Muscle of back (tissue), 3 donors: ENCODE measurements at regions not wholly inside any gene's neighbourhood (a gene's known extent, or its start where the extent isn't known, plus 50 kb on each side); places are given as distances from the start of the nearest gene placed in this dataset.

ENCODE experiments used
- DNase-seq, 3 donors: peaks; one replicate each; pipeline versions ENCODE4 v3.0.0 to v3.0.0-alpha.2; 2013

DNA sequence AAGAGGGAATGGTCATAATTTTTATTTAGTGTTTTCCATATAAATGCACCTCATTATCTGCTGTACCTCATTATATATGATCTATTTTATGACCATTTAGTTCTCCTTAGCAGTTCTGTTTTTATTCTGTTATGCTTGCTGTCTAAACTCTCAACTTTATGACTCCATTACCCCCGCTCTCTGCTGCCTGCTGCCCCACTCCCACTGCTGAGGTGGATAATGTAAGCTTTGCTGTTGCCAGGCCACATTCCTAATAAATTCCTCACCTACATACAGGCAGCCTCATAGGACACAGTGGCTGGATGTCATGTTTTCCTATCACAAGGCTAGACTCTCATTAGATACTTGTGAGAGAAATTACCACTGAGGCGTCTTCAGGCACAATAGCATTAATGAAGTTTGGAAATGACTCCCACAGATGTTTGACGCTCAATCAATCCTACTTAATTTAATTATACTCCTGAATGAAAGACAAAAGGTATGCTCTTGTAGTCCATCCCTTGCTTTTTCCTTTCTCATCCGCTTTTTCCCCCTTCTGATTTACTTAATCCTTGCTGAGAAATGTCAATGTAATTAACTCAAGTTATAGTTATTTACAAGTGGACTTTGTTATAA, 497.5 kb upstream of the IGFBP7 start:
- no peak for DNase-seq

DNA sequence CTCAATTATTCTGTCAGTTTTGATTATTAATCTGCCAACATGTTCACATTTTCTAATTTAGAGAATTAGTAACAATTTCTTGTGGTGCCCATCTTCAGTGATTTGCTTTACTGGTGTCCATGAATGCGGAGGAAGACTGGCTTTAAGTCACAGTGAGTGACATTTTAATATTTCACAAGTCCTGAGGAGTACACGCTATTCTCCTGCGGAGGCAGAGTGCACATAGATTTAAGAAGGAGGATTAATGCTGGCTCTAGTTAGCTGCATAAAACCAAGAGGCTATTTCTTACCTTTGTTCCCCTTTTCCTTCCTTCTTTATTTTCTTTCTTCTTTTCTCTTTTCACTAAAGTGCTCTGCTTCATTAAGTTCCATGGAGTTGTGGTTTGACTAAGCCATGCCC, 495.2 kb upstream of the IGFBP7 start:
- DNase-seq = no peak

DNA sequence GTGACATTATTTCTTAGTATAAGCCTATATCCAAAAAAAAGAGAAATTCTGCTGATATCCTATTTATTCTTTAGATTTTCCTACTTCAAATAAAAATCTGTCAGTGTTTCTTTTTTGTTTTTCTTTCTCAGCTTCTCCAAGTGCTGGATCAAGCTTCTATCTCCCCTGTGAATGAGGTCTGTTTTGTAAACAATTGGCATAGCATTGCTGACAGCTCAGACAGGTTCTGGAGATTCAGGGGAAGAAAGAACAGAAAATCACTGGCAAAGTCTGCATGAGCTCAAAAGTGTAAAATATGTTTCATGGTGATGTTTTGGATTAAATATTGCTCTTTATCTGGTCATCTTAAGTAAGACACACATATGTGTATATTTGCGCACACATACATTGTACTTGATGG, 492.0 kb upstream of the IGFBP7 start:
- DNase-seq = no peak

DNA sequence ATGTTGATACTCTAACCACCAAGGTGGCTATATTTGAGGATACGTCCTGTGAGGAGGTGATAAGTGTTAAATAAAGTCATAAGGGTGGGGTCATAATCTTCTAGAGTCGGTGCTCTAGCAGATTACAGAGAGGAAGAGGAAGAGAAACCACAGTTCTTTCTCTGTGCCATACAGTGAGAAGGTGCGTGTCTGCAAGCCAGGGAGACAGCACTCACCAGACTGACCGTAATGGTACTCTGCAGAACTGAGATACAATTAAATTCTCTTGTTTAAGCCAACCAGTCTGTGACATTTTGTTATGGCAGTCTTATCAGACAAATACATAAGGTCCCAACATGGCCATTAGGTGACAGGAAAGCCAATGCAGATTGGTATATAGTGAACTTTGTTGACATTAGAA, 480.9 kb upstream of the IGFBP7 start:
- DNase-seq = no peak

DNA sequence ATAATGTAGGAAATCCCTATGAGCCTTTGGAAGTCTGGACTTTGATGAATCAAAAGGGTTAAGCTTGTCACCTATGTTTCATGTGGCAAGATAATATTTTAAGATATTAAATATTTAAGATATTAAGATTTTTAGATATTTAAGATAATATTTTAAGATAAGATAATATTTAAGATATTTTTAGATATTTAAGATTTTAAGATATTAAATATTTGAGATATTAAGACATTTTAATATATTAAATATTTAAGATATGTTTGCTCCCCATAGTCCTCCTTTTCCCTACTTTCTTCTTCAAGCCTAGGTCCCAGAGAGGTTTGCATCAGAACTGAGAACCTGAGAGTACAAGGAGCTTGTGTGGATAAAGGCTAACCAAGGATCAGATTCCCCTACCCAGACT, 478.4 kb upstream of the IGFBP7 start:
- DNase-seq = no peak

DNA sequence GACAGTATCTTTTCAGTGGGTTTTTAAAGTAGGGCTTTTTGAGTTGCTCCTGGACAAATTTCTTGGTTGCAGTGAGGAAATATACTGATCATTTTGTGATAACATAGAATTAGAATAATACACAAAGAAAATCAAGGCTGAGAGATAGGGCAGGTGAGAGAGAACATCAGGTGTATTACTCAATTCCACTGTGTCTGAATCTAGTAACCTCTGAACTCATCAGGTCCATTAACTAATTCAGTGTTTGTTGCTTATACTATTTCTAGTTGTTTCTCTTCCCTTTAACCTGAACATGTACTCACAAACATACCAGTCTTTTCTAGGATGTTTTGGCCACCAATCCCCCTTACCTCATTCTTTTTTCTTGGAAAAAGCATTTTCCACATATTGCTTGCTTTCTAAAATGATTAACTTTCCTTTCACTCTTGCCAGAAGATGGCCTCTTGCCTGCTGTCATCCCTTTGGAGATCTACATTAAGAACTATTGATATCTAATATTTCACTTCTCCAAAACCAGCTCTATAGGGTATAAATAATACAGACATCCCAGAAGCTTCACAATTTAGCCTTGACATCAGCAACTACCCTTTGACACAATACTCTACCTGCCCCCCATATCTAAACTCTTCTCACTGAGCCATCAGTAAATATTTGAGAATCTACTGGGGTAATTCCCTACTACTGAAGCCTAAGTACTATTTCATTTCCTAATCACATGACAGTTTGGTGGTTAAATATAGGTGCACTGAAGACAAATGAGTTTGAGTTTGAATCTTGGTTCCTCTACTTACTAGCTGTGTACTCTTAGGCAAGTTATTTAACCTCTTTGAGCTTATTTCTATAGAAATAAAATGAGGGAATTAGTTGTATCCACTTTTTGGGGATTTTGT, 470.8 kb upstream of the IGFBP7 start:
- peak in 2 of 3 donors; percentile 47 to 67 for DNase-seq

DNA sequence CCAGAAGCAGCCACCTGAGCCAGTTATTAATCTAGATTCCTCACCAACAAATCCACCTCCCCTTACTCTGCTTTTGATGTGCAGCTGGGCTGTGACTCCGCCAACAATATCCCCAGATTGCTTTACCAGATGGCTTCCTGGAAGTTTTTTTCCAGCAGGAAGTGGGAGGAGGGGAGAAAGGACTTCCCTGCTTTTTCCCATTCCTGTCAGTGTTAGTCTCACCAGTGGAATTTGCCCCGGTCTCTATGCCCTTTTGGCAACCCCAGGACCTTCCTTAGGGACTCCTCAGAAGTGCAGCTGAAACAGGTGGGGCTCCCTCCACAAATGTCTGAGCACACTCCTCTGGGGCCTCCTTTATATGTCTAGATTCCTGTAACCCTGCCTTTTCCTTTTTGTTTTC, 465.2 kb upstream of the IGFBP7 start:
- peak; percentile 19 to 86 (median 74) for DNase-seq

DNA sequence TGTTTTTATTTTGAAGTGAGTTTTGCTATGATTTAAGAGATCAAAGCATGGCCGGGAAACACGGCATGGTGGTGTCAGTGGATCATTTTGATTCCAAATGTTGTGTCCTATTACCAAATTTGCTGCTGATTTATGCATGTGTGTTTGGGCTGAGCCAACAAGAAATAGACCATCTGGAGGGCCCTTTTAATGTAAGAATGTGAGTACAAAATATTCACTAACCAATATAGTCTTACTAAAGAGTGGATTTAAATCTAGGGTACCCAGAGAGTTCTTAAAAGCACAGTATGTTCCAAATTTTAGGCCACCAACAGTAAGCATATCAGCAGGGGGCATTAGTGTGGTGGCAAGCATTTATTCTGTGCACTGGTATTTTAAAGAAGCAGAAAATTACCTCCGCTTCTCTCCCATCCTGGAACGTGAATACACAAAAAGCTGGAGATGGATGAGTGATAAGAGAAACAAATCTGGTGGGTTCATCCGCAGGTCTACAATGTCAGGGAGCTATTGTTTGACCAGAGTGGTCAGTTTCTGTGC, 444.4 kb upstream of the IGFBP7 start:
- no peak for DNase-seq

DNA sequence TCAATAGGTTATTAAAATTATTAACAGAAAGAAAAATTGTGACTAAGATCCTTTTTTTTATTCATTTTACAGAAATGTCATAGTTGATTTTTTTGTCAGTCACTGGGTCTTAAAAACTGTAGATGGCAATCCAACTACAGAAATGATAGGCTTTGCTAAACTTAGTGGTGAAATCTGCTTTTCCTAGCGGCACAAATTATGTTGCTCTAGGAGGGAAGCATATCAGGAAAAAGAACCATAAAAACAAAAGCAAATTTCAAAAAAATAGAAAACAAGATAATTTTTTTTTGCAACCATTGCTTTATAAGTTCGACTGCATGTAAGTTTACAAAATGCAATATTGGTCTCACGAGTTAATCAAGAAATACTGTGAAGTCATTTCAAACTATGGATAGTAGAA, 443.5 kb upstream of the IGFBP7 start:
- DNase-seq = peak in 2 of 3 donors; percentile 22 to 49

DNA sequence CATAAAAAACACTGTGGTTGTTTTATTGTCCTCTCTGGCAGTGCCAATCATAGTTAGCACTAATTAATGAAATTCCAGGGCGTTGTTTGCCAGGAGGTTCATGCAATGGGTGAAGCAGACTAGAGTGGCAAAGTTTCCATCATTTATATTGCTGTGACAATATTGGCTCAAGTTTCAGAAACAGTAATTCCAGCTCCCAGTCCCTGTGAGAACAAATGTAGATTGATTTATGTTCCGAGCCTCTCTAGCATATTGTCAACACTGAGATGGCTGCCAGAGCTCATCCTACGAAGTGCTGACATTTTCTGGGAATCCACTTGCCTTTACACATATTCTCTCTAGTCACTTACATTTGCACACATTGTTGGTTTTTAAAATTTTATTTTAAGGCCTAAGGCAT, 440.0 kb upstream of the IGFBP7 start:
- peak; percentile 25 to 62 (median 42) for DNase-seq

DNA sequence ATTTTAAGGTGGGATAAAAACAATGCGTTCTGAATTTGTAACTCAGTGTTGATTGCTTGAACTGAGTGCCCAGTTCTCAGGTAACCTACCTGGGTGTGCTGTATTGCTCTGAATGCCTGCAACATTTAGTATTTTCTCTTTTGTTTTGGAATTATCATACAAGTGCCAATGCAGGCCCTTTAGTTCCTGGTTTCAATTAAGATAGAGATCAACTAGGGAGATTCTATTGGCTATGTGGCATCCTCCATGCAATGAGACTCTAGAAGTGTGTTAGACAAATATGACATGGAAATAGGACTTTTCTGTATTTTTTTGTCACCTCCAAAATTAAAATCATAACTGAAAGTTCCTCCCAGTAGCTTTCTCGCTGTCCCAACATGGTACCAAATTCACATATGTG, 438.7 kb upstream of the IGFBP7 start:
- DNase-seq = no peak

DNA sequence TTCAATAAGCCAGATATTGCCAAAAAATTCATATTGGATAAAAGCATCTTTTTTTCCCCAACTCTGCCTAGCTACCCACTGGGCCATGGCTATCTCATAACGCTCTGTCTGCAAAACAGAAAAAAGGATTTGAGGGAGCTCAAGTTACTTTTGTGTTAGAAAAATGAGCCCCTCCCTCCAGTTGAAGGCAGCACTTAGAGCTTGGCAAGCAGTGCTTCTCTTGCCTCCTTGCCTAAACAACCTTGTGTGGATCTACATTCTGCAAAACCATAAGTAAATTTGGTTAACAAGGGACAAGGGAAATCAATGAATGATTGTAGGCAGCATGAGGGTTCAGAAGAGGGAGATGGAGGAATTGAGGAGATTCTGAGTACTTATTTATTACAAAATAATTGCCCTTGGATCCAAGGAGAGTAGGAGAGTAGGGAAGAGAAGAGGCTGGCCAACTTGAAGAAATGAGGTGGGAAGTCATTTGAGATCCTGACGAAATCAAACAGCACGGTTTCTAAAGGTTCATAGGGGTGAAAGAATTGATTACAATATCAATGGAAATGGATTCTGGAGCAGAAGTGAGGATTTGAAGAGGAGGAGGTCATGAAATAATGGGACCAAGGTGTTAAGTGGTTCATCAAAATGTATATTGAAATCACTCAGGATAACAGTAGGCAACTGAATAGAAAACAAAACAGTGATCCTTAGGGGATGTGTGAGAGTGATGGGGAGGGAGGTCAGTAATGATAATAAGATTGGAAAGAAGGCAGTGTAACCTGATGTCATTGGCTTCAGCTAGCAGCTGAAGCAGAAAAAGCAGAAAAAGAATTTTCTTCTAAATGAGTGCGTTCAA, 434.8 kb upstream of the IGFBP7 start:
- DNase-seq = no peak

DNA sequence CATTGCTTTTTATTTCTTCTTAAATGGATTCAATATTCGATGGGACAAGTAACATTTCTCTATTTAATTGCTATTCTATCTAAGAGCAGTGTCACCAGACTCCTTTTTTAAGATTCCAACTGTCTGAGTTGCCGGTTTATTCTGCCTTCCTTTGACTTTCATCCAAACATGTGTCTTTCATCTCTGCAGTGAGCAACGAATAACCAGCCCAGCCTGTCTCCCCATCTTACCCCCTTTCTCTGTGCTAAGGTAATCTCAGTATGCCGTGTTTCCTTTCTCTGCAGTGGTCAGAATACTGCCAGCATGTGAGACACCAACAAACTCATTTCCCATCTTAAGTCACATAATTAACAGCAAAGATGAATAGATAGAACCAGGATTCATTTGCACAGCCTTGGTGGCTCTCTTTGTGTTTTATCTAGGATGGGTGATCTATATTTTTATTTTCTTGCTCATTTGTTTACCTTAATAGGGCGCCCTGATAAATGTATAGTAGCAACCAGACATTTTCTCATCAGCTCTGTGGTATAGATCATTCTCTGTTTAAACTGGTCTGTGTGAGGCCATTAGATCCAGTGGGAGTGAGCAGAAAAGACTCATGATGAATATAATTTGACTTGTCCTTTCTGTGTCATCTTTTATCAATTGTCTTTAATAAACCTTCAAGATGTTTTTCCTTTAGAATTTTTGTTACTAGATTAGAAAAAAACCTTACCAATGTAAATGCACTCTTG, 394.8 kb upstream of the IGFBP7 start:
- DNase-seq = no peak

DNA sequence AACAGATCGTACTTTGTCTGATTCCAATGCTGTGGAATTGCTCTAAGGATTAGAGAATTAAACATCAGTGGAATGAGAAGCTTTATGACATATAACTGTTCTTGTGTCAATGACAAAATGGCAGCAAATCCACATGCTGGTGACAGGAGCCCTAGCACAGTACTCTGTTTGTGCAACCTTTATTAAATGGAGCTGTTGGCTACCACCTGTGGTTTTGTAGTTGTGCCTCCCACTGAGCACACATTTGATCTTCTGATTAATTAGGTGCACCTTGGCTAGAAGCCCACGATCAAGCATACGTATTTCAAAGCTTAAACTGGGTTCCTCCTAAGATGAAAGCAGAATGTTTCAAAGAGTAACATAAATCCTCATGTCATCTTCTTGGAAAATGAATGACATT, 394.0 kb upstream of the IGFBP7 start:
- DNase-seq = no peak

DNA sequence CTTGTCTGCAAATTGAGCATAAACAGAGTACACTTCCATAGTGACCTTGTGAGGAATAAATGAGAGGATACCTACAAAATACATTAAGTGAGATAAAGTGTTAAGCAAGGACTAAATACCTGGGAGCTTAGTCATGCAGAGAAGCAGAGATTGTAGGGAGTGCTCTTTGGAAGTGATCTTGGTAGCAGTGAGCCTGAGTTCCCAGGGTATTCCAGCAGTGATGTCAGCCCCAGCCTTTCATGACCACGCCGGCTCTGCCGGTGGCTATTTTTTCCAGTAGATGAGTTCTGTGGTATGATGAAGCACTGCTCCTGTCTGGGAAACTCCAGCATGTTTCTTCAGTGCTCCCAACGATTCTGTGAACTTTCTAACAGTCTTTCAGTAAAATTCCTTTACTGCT, 391.5 kb upstream of the IGFBP7 start:
- DNase-seq = peak; percentile 78 to 92 (median 85)

DNA sequence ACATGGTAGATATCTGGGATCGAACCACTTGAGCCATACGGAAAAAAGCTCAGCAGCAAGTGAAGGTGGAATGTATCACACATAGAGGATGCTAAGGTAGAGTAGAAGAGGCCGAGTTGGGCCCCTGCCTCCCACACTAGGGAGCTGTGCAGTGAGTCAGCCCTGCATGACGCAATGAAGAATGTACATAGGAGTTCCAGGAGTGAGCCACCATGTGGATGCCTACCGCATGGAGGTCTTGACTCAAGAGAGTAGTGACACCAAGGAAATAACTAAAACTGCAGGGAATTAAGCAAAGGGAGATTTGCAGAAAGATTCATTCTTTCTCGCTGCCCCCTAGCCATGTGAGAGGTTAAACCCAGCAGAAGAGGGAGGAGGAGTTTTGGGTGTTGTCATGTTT, 389.6 kb upstream of the IGFBP7 start:
- no peak for DNase-seq

DNA sequence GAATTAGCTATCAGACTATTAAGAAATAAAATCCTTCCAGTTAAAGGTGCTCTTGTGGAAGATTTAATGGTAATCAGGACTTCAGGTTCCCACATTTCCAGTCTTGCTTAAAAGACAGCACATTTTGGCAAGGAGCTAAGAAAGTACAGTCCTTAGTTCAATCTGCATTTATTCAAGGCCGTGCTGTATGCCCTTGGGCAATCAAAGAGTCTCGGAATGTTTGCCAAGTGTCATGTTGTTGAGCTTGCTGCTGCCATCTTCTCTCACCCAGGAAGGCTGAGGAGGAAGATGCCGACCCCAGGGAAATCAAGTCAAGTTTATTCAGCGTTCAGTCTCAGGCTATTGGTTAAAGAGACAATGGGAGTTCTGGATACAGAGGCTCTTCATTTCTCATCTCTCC, 388.1 kb upstream of the IGFBP7 start:
- no peak for DNase-seq

DNA sequence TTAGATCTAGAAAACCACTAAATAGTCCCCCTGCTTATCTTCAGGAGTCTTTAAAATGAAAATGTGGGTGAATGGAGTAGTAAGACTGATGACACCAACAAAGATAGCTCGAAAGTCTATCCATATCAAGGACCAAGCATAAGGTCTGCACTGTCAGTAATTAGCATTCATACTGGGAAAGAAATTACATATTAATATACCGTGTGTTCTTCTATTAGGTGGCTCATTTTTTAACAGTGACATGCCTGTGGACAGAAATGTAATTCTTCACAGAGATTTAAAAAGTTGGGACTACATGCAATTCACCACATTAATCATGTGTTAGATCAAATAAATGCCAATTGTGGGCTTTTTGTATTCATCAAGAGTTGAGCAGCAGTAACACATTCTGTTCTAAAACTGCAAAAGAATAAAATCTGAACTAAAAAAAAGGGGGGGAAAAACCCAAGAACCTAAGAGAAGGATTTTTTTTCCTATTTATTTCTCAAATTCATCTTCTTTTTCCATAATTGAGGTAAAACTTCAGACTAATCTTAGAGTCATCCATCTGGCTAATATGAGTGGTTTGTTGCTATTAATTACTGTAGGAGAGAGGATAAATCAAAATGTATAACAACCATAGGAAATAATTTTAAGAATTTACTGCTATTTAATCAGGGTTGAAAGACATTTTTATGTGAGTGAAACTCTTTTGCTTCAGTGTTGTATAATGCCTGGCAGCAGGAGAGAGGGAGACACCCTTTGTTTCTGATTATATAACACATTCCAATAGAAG, 386.7 kb upstream of the IGFBP7 start:
- DNase-seq = no peak

DNA sequence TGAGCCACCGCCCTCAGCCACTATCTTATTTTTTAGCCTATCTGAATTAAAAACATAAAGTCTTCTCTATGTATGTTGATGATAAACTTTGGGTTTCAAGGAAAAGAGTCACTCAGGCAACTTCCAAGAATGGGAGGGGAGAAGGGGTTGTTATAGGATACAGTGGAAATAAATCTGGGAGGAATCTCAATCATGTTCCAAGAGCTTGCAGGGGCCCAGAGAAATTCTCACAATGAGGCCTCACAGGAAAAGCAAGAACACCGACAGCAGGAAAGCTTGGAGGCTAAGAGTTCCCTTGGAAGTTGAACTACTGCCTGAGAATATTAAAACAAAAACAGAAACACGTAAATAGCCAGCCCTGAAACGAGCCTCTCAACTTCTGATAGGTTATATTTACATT, 384.6 kb upstream of the IGFBP7 start:
- DNase-seq = peak; percentile 68 to 89 (median 80)

DNA sequence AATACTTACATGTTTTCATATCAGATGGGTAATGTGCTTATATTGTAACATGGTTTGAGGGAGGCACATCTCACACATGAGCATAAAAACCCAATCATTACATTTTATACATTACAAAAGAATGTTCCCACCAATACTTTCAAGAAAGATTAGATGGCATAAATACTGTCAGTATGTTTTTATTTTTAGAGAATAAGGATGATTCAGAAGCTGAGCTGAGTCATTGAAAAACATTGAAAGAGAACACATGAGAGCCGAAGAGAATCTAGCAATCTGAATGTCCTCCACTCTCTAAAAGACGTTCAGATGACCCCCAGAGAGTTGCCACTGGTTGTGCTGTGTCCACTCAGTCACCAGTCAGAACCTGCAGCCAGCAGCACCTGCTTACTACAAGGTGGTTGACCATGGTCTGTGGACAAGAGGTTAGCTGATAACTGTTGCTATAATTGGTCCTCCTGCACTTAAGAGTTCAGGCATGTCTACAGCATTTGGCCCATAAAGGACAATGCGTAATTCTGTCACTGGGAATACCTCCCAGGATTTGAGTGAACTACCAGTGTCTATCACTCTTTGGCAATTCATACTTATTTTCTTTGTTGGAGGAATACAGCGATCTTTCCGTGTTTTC, 382.2 kb upstream of the IGFBP7 start:
- no peak for DNase-seq
